Mucosa of rectum (tissue), 2 donors: ENCODE measurements at regions not wholly inside any gene's neighbourhood (a gene's known extent, or its start where the extent isn't known, plus 50 kb on each side); places are given as distances from the start of the nearest gene placed in this dataset.
"Not testable (repeated sequence)": the region's sequence is repeated elsewhere in the genome, so short reads cannot be mapped to it uniquely, and the experiment has no call there.

Source experiments
- H3K27ac ChIP-seq, 2 donors: one replicate each; pipeline ENCODE4 v1.7.0; 2013; ENCODE audit warnings: inconsistent platforms in 2 of 2, low read depth in 2 of 2, low read length in 2 of 2
- H3K27me3 ChIP-seq, 2 donors: one replicate each; pipeline ENCODE4 v1.7.0; 2013; ENCODE audit warnings: low read length in 2 of 2; ENCODE audit not compliant: control insufficient read depth in 2 of 2, insufficient read depth in 2 of 2
- H3K36me3 ChIP-seq, 2 donors: one replicate each; pipeline ENCODE4 v1.7.0; 2013; ENCODE audit warnings: low read length in 2 of 2; ENCODE audit not compliant: control insufficient read depth in 2 of 2, insufficient read depth in 2 of 2
- H3K4me1 ChIP-seq, 2 donors: one replicate each; pipeline ENCODE4 v1.7.0; 2013; ENCODE audit warnings: low read length in 2 of 2, mild to moderate bottlenecking in 1 of 2; ENCODE audit not compliant: control insufficient read depth in 2 of 2, insufficient read depth in 2 of 2
- H3K4me3 ChIP-seq, 2 donors: one replicate each; pipeline ENCODE4 v1.7.0; 2013; ENCODE audit warnings: low read length in 2 of 2
- H3K9ac ChIP-seq, 2 donors: one replicate each; pipeline ENCODE4 v1.7.0; 2013; ENCODE audit warnings: low read length in 2 of 2, low read depth in 1 of 2, mild to moderate bottlenecking in 1 of 2
- H3K9me3 ChIP-seq, 2 donors: one replicate each; pipeline ENCODE4 v1.7.0; 2013; ENCODE audit warnings: low read length in 2 of 2; ENCODE audit not compliant: control insufficient read depth in 2 of 2
- donor health status: healthy.
- donor health status: Normal muscosa, but diverticular disease.

GRCh38 chr10:11691319-11691755 lies 50.8 kb upstream of the ECHDC3 start:
- Histone ChIP-seq H3K27me3 (no peaks in the 10 kb centered on the region), H3K9me3 (no peaks in the 10 kb centered on the region), H3K4me1 (peaks cover under 1 to 1% of the 10 kb centered on the region in 2 donors), H3K4me3 (no peak overlapping the region), H3K36me3 (no peaks in the 10 kb centered on the region), H3K9ac (no peak overlapping the region), H3K27ac (no peak overlapping the region)

DNA sequence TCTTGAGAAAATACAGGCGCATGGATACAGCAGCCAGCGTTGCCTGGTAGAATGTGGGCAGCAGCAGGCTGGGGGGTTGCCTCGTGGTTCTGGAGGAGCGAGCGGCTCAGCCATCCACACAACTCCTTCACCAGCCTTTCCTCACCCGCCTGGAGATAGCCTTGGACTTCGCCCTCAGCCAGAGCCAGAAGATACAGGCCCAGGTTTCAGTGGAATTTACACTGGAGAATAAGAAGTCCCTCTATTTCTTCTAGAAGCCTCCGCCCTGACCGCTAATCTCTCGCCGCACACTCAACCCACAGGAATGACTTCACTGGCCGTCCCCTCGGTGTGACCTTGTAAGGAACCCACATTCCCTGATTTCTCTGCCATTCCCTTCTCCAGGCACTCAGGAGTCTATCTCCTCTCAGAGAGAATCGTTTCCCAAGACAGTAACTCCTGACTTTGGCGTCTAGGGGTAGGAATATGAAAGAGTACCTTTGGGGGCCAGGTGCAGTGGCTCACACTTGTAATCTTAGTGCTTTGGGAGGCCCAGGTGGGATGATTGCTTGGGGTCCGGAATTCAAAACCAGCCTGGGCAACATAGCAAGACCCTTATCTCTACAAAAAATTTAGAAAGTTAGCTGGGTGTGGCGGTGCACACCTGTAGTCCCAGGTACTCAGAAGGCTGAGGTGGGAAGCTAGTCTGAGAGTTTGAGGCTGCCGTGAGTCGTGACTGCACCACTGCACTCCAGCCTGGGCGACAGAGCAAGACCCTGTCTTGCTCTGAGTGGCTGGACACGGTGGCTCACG lies 52.0 kb upstream of the ECHDC3 start:
- no peaks in the 10 kb centered on the region for H3K36me3 ChIP-seq
- no peak overlapping the region for H3K4me3 ChIP-seq
- peaks cover 12 to 13% of the 10 kb centered on the region in 2 donors for H3K4me1 ChIP-seq
- H3K9ac ChIP-seq = no peak overlapping the region
- no peaks in the 10 kb centered on the region for H3K27me3 ChIP-seq
- H3K9me3 ChIP-seq = no peaks in the 10 kb centered on the region
- H3K27ac ChIP-seq = no peak overlapping the region

GRCh38 chr10:11688448-11688795 lies 53.8 kb upstream of the ECHDC3 start:
- peaks cover 24 to 29% of the 10 kb centered on the region in 2 donors for H3K4me1 ChIP-seq
- H3K27me3 ChIP-seq = not testable (repeated sequence)

DNA sequence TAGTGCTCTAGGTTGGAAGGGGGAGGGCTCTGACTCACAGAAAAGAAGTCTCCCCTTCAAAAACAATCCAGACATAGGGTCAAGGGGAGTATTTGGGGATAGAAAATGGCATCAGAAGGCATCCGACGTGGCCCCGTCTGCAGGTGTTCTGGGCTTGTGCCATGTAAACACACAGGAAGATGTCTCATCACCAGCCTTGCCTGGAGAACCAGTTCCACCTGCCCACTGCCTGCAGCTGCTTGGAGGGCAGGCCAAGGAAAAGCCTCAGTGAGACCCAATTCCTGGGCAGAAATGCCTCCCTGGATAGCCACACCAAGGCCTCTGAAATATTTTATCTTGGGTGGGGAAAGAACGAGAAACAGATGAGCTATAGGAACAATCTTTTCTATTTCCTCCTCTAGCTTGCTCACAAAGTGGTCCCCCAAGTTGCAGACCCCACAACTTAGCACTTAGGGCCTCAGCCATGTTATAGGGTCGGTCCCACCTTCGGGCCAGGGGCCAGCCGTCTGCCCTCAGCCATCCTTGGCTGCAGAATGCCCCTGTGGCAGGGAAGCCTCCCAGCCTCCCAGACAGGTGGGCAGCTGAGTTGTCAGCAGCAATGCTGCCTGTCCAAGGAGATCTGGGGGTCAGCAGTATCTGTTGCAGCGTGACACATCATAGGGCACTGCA lies 54.3 kb upstream of the ECHDC3 start:
- Histone ChIP-seq H3K4me1 (peaks cover 29 to 34% of the 10 kb centered on the region in 2 donors), H3K27ac (no peak overlapping the region), H3K9me3 (no peaks in the 10 kb centered on the region), H3K27me3 (no peaks in the 10 kb centered on the region), H3K4me3 (no peak overlapping the region), H3K9ac (no peak overlapping the region), H3K36me3 (no peaks in the 10 kb centered on the region)

More at GRCh38 chr10:11688448-11688795, 53.8 kb upstream of the ECHDC3 start:
- not testable (repeated sequence) for H3K9me3 ChIP-seq, H3K36me3 ChIP-seq, H3K27ac ChIP-seq, H3K9ac ChIP-seq, H3K4me3 ChIP-seq

- peaks cover 32 to 38% of the 10 kb centered on the region in 2 donors for H3K4me1 ChIP-seq
- no peak overlapping the region for H3K9ac ChIP-seq
Observed at GRCh38 chr10:11687357-11687771, 54.8 kb upstream of the ECHDC3 start.

DNA sequence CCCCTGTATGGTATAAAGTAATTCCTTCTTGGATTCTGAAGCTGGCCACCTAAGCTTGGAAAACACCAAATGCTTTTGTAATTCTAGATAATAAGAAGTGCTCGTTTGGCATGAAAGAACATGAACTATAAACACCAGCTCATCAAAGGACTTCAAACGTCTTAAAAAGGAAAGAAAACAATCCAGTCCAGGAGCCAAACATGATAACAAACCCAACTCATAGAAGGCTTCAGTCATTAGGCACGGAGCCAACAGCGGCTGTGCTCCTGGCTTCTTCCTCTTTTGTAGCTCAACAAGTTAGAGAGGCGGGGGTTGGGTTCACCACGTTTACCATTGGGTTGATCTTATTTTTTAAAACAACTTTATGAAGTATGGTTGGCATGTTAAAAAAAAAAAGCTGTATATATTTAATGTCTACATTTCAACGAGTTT lies 56.4 kb upstream of the ECHDC3 start:
- Histone ChIP-seq H3K36me3 (no peaks in the 10 kb centered on the region), H3K27ac (peak overlapping the region; percentile 75 to 76), H3K4me3 (peak overlapping the region; percentile 1 to 51), H3K27me3 (no peaks in the 10 kb centered on the region), H3K9me3 (no peaks in the 10 kb centered on the region), H3K4me1 (peaks cover 34 to 38% of the 10 kb centered on the region in 2 donors), H3K9ac (no peak overlapping the region)

More at GRCh38 chr10:11687357-11687771, 54.8 kb upstream of the ECHDC3 start:
- Histone ChIP-seq H3K36me3 (no peaks in the 10 kb centered on the region), H3K4me3 (no peak overlapping the region), H3K27me3 (no peaks in the 10 kb centered on the region), H3K27ac (no peak overlapping the region), H3K9me3 (no peaks in the 10 kb centered on the region)

DNA sequence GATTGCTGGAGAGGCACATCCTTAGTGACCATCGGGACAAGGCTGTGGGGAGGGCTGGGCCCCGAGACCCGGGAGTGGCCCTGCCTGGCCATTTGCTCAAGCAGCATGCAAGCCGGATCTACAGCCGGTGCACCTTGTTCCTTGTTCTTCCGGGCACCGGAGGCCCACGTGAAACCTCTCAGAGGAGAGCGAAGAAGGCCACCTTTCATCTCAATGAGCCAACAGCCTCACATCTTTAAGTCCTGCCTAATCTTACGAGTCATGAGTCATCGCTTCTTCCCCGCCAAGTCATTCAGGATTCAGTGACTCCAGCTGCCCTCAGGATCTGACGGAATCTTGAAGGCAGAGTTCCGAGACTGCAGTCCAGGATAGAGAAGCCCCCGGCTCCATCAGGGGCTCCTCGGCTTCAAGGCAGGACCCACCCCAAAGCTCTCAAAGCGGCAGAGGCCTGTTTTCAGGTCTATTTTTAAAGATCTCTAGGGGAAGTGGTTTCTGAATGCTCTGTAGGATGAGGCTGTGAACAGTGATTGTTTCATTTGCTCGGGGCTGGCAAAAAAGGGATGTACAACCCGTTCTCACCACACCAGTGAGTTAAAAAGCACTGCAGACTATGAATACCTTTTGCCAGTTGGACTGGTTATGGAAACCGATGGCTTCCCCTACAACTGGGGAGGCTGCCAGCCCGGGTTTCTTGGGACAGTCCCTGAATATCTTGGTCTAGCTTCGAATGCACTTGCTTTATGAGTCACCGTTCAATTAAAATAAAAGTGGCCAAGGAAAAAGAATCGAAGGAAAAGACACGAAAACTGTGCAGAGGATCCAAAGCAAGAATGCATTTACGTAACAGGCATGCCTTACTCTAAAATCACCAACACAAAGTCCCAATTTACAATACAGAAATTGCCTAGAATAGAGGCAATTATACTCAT lies 57.2 kb upstream of the ECHDC3 start:
- H3K4me1 ChIP-seq = peaks cover 34 to 38% of the 10 kb centered on the region in 2 donors
- H3K36me3 ChIP-seq = no peaks in the 10 kb centered on the region
- H3K4me3 ChIP-seq = peak overlapping the region; percentile 51 to 59
- H3K9ac ChIP-seq = peak overlapping the region; percentile 53 to 72
- H3K9me3 ChIP-seq = no peaks in the 10 kb centered on the region
- peak overlapping the region; percentile 75 to 76 for H3K27ac ChIP-seq
- no peaks in the 10 kb centered on the region for H3K27me3 ChIP-seq

DNA sequence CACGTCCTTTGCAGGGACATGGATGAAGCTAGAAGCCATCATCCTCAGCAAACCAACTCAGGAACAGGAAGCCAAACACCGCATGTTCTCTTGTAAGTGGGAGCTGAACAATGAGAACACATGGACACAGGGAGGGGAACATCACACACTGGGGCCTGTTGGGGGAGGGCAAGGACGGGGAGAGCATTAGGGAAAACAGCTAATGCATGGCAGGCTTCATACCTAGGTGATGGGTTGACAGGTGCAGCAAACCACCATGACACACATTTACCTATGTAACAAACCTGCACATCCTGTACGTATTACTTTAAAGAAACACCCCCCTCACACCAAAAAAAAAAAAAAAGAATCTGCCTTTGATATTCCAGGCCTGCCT lies 57.9 kb upstream of the ECHDC3 start:
- not testable (repeated sequence) for H3K9me3 ChIP-seq, H3K36me3 ChIP-seq, H3K27me3 ChIP-seq
- Histone ChIP-seq H3K4me1 (peaks cover 34 to 38% of the 10 kb centered on the region in 2 donors), H3K4me3 (peak overlapping the region; percentile 51 to 59), H3K9ac (peak overlapping the region; percentile 53 to 72), H3K27ac (peak overlapping the region; percentile 75 to 76)

DNA sequence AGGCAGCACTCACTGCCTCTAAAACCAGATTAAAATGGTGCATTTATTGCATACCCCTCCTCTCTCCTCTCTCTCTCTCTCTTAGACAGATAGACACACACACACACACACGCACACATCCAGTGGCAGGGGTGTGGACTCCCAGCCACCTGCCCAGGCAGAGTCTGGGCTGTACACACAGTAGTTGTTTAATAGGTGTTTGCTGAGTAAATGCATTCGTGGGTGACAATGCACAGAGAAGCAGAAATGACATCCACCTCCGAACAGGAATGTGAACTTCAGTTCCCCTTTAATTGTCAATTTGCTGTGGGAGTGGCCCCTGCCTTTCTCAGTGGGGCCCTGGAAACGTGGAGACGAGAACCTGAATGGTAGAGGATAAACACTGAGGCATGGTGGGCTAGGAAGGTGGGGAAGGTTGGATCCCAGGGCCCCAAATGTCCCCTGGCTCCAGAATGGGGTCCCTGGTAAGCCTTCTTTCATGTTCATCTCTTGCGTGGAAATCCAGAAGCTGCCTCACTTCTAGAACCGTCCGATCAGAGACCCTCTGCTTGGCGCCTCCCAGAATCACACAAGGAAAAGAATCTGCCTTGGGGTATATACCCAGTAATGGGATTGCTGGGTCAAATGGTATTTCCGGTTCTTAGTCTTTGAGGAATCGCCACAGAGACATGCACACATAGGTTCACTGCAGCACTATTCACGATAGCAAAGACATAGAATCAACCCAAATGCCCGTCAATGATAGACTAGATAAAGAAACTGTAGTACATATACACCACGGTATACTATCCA lies 58.5 kb upstream of the ECHDC3 start:
- H3K9ac ChIP-seq = peak overlapping the region in 1 of 2 donors; percentile 34

More for the DNA sequence above, 58.5 kb upstream of the ECHDC3 start:
- H3K9me3 ChIP-seq = no peaks in the 10 kb centered on the region
- peaks cover 34 to 38% of the 10 kb centered on the region in 2 donors for H3K4me1 ChIP-seq
- H3K27me3 ChIP-seq = no peaks in the 10 kb centered on the region
- H3K27ac ChIP-seq = peak overlapping the region; percentile 64 to 75
- peak overlapping the region; percentile 17 to 51 for H3K4me3 ChIP-seq
- no peaks in the 10 kb centered on the region for H3K36me3 ChIP-seq
